Adrenal gland (tissue), 9 donors: ENCODE measurements at regions not wholly inside any gene's neighbourhood (a gene's known extent, or its start where the extent isn't known, plus 50 kb on each side); places are given as distances from the start of the nearest gene placed in this dataset.
A peak's percentile ranks its signal among the peaks of the same experiment; 100 is the strongest.

Source experiments
- DNase-seq, 7 donors: peaks; one replicate each; pipeline ENCODE4 v3.0.0-alpha.2; 2019 to 2020
- H3K27ac ChIP-seq, 5 donors: fragments of 200-600 bp; sonication (generic) in 4 of 5; 1 replicate in 3 of 5; 2 replicates in 2 of 5; pipeline versions ENCODE4 v1.5.1 to v1.8.0; 2016 to 2020; ENCODE audit warnings: mild to moderate bottlenecking in 1 of 5
- H3K27me3 ChIP-seq: fragments of 200-600 bp; 2 replicates; pipeline ENCODE4 v1.8.0; 2021
- H3K36me3 ChIP-seq, 2 donors: fragments of 200-600 bp; replicated peaks in 1 of 2; 1 replicate in 1 of 2; 2 replicates in 1 of 2; pipeline versions ENCODE4 v1.5.1 to v1.8.0; 2018 to 2022
- H3K4me1 ChIP-seq, 2 donors: fragments of 200-600 bp; replicated peaks in 1 of 2; 1 replicate in 1 of 2; 2 replicates in 1 of 2; pipeline versions ENCODE4 v1.5.1 to v1.8.0; 2018 to 2021
- H3K4me3 ChIP-seq, 4 donors: fragments of 200-600 bp; sonication (generic) in 3 of 4; one replicate each; pipeline ENCODE4 v1.5.1; 2016 to 2018
- H3K9me3 ChIP-seq, 3 donors: fragments of 200-600 bp; sonication (generic) in 1 of 3; replicated peaks in 1 of 3; 1 replicate in 2 of 3; 2 replicates in 1 of 3; pipeline versions ENCODE4 v1.5.1 to v1.8.0; 2016 to 2021
- POLR2A ChIP-seq, 2 donors: fragments of 450-650 bp; IDR thresholded peaks; one replicate each; pipeline ENCODE4 v1.6.1; 2017; ENCODE audit warnings: antibody characterized with exemption in 2 of 2, mild to moderate bottlenecking in 2 of 2, moderate library complexity in 1 of 2
- WGBS, 4 donors: extraction: QIAGEN DNeasy Blood & Tissue Kit in 2 of 4; methylation state at CpG; one replicate each; pipeline versions ENCODE4 v1.1.5 to v1.1.7; 2013 to 2017; 5-methylcytosine and 5-hydroxymethylcytosine counted together
- intact Hi-C, 2 donors: fragments of 100-400 bp; cut with DNase I; formaldehyde crosslinking; loops; one replicate each; pipeline versions ENCODE4 v1.14.1 to v1.15.0; 2022 to 2023
- TF ChIP-seq, protein P1 (sequence below), 6 experiments: fragments of 450-650 bp in 4 of 6; fragments of 200-600 bp in 2 of 6; sonication (generic) in 1 of 6; IDR thresholded peaks; 1 replicate in 5 of 6; 2 replicates in 1 of 6; pipeline versions ENCODE4 v1.5.1 to v1.8.0; 2016 to 2021; ENCODE audit warnings: antibody characterized with exemption in 6 of 6, mild to moderate bottlenecking in 2 of 6, moderate library complexity in 1 of 6
- donor health status: healthy with polysubstance abuse.
- donor health status: Bipolar disorder and iron deficiency.
- donor health status: DM: yes; HTN: yes; CAD: no.
- donor health status: DM: no; HTN: no; CAD: no.
- donor health status: DM: no; HTN: no; CAD: no.

DNA sequence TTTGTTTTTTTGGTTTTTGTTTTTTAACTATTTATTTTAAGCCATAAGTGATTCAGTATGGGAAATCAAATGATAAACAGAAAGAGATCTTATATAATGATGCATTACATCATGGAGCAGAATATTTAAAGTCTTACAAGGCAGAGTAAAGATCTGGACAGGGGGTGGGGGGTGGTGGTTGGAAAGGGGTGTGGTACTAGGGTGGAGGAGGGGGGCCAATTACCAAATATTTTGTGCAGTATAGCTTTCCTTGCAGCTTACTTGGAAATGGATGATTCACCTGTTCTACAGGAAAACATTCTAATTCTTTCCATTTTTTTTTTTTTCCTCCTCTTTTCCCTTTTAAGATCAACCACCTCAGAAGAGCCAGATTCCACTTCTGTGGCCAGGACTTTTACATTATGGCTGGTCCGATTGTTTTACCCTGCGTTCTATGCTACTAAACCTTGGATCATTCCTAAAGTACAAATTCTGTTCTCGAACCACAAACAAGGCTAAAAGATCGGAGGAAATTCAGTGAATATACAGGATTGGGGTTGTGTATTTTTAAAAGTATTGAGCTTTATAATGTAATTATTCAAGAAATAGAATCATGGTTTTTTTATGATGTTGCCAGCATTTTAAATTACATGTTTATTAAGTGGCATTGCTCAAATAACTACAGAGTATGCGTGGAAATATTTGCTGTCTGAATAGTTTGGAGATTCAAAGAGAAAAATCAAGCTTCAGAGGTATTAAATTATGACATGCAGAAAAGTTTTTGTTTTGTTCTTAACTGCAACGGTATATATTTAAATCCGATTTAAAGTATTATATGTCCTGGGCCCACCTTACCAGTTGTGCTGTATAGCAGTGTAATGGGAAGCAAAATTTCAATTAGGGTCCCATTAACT is 859.5 kb downstream of the USP25 start:
- intact Hi-C loops, result no loop called here
- peak overlapping the region in 4 of 5 donors; percentile 2 to 94 (median 48) for H3K27ac ChIP-seq
- peak overlapping the region in 1 of 4 donors; percentile 57 for H3K4me3 ChIP-seq
- DNase-seq, result no peak
- no peaks in the 10 kb centered on the region for H3K36me3 ChIP-seq
- no peaks in the 10 kb centered on the region for H3K9me3 ChIP-seq
- peaks cover 10 to 23% of the 10 kb centered on the region in 2 donors for H3K4me1 ChIP-seq
- H3K27me3 ChIP-seq, result no peaks in the 10 kb centered on the region
- 84 to 87% (median 85%) methylated on average over 7 of the region's 7 CpGs for WGBS, 4 donors
- TF ChIP-seq, protein P1, sequence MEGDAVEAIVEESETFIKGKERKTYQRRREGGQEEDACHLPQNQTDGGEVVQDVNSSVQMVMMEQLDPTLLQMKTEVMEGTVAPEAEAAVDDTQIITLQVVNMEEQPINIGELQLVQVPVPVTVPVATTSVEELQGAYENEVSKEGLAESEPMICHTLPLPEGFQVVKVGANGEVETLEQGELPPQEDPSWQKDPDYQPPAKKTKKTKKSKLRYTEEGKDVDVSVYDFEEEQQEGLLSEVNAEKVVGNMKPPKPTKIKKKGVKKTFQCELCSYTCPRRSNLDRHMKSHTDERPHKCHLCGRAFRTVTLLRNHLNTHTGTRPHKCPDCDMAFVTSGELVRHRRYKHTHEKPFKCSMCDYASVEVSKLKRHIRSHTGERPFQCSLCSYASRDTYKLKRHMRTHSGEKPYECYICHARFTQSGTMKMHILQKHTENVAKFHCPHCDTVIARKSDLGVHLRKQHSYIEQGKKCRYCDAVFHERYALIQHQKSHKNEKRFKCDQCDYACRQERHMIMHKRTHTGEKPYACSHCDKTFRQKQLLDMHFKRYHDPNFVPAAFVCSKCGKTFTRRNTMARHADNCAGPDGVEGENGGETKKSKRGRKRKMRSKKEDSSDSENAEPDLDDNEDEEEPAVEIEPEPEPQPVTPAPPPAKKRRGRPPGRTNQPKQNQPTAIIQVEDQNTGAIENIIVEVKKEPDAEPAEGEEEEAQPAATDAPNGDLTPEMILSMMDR (IDR thresholded peaks at IDR 0.05), result no peak
- TF ChIP-seq POLR2A (IDR thresholded peaks at IDR 0.05), result no peak

DNA sequence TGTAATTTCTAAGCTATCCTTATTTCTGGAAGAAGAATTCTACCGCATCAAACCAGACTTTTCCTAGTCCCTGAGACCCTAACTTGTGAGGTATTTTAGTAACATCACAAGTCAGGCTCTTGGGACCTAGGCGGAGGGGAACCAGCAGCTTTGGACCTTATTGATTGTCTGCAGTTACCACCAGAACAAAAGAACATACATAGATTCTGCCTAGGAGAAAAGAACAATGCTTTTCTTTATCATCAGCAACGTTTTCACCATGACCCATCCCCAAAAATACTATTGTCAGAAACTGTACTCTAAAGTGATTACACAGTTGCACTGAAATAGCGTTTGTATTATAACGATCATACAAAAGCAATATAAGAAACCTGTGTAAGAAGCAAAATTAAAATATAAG is 860.4 kb downstream of the USP25 start:
- Histone ChIP-seq H3K4me1 (peaks cover 10 to 23% of the 10 kb centered on the region in 2 donors), H3K36me3 (no peaks in the 10 kb centered on the region), H3K4me3 (no peak overlapping the region), H3K9me3 (no peaks in the 10 kb centered on the region), H3K27me3 (no peaks in the 10 kb centered on the region), H3K27ac (peak overlapping the region in 1 of 5 donors; percentile 94)
- TF ChIP-seq, protein P1 (IDR thresholded peaks at IDR 0.05), result no peak
- TF ChIP-seq POLR2A (IDR thresholded peaks at IDR 0.05), result no peak
- WGBS, 4 donors, result 87 to 89% (median 87%) methylated on average over 5 of the region's 5 CpGs
- intact Hi-C loops, result no loop called here
- no peak for DNase-seq

DNA sequence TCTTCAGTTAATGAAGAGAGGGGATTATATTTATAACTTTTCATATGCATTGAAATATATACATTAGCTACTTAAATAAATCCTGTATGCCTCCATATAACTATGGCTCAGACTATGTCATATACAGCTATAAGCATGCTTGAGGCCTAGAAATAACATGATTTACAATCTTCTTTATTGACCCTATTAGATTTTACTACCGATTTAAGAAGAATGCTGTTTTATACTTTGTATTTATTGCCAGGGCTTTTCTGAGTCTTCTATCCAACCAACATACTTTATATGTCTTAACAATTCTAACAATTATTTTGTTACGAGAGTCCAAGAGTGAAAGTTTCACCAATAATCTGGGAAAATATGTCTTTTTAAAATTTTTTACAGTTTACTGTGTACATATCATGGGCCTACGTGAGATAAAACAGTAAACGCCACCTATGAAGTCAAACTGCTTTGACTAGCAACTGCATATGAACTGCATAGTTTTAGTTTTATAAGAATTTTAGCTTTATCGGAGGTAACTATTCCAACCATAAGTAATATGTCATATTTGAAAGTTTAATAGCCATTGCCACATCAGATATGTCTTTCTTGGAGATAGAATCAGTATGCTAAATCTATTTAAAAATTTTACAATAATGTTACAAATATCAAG is 861.0 kb downstream of the USP25 start:
- intact Hi-C loops, result no loop called here
- no peak overlapping the region for H3K27ac ChIP-seq

DNA sequence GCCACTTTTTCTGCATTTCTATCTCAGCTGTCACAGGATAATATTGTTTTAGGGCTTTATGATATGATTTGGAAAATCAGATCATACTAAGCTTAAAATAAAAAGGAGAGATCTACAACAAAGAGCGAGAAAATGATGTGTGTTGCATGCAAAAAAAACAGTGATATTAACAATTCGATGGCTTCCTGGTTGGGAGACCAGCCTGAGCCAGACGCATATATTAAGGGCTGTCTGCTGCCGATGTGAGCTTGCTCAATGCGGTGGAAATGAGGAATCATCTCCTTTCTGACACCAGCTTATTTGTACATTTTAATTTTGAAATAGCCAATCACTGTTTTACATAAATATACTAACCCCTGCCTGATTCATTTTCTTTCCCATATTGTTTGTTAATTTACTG is 862.6 kb downstream of the USP25 start:
- Histone ChIP-seq H3K4me3 (no peak overlapping the region), H3K9me3 (no peaks in the 10 kb centered on the region), H3K4me1 (peaks cover 2 to 9% of the 10 kb centered on the region in 2 donors), H3K27me3 (no peaks in the 10 kb centered on the region), H3K27ac (no peak overlapping the region), H3K36me3 (no peaks in the 10 kb centered on the region)
- intact Hi-C loops, result no loop called here
- TF ChIP-seq, protein P1 (IDR thresholded peaks at IDR 0.05), result no peak
- no peak for TF ChIP-seq POLR2A (IDR thresholded peaks at IDR 0.05)
- no peak for DNase-seq
- 76 to 78% (median 77%) methylated on average over 5 of the region's 5 CpGs for whole genome bisulfite sequencing, 4 donors

More for the DNA sequence above, 861.0 kb downstream of the USP25 start:
- no peaks in the 10 kb centered on the region for H3K9me3 ChIP-seq
- TF ChIP-seq, protein P1 (IDR thresholded peaks at IDR 0.05), result no peak
- TF ChIP-seq POLR2A (IDR thresholded peaks at IDR 0.05), result no peak
- no peaks in the 10 kb centered on the region for H3K27me3 ChIP-seq
- H3K36me3 ChIP-seq, result no peaks in the 10 kb centered on the region
- peaks cover 10 to 23% of the 10 kb centered on the region in 2 donors for H3K4me1 ChIP-seq
- no peak overlapping the region for H3K4me3 ChIP-seq
- 91 to 94% (median 92%) methylated on average over 5 of the region's 5 CpGs for WGBS, 4 donors
- no peak for DNase-seq
